ENCODE measurements at regions not wholly inside any gene's neighbourhood (a gene's known extent, or its start where the extent isn't known, plus 50 kb on each side); places are given as distances from the start of the nearest gene placed in this dataset.

- H3K4me1 ChIP-seq, result peaks cover 46% of the 10 kb centered on the region
- TF ChIP-seq CTCF (IDR thresholded peaks at IDR 0.05; ENCODE audit: insufficient read depth in 1 of 2, low read depth in 1 of 2, low read length in 1 of 2, severe bottlenecking in 1 of 2, unreplicated experiment in 1 of 2), result no peak
- intact Hi-C loops (cut with micrococcal nuclease; ENCODE audit: unreplicated experiment), result loop anchor here (2.0 kb wide), 1 partner anchor 72 kb away; no protein-coding TSS in a partner anchor
- no peaks in the 10 kb centered on the region for H3K36me3 ChIP-seq (ENCODE audit: control insufficient read depth, insufficient read depth, low read length)
- CTCF ChIA-PET, result no interaction called here
- POLR2A ChIA-PET, result no interaction called here
- BruUV-seq (replicated peaks), result no TSS peak
- no peak for DNase-seq
- peaks cover 21% of the 10 kb centered on the region for H3K4me1 Mint-ChIP-seq (ENCODE audit: low read depth, unreplicated experiment)
- H3K27me3 Mint-ChIP-seq (ENCODE audit: insufficient read depth, unreplicated experiment), result no peaks in the 10 kb centered on the region
- H3K9me3 ChIP-seq, result no peaks in the 10 kb centered on the region
- no peaks in the 10 kb centered on the region for H3K9me3 Mint-ChIP-seq (ENCODE audit: unreplicated experiment)
- no peaks in the 10 kb centered on the region for H3K27me3 ChIP-seq (replicated peaks; ENCODE audit: control insufficient read depth, insufficient read depth, low read length)
- no peaks in the 10 kb centered on the region for H3K36me3 Mint-ChIP-seq (ENCODE audit: insufficient read depth, unreplicated experiment)
- H3K27ac Mint-ChIP-seq (ENCODE audit: unreplicated experiment), result peak overlapping the region; percentile 55
- H3K4me3 ChIP-seq (ENCODE audit: low read depth, low read length), result no peak overlapping the region
- H3K4me3 Mint-ChIP-seq (ENCODE audit: unreplicated experiment), result no peak overlapping the region
These were observed 89.9 kb upstream of the TBL1XR1 start for GRCh38 chr3:177287231-177287630.

GRCh38 chr3:177290633-177291032, 93.4 kb upstream of the TBL1XR1 start:
- intact Hi-C loops (cut with micrococcal nuclease; ENCODE audit: unreplicated experiment), result no loop called here
- no peak overlapping the region for H3K4me3 ChIP-seq (ENCODE audit: low read depth, low read length)
- no TSS peak for BruUV-seq (replicated peaks)
- H3K27me3 ChIP-seq (replicated peaks; ENCODE audit: control insufficient read depth, insufficient read depth, low read length), result no peaks in the 10 kb centered on the region
- no peak overlapping the region for H3K4me3 Mint-ChIP-seq (ENCODE audit: unreplicated experiment)
- H3K9me3 Mint-ChIP-seq (ENCODE audit: unreplicated experiment), result no peaks in the 10 kb centered on the region
- no peaks in the 10 kb centered on the region for H3K9me3 ChIP-seq
- ChIA-PET POLR2A (no interaction called here), CTCF (no interaction called here)
- peaks cover 37% of the 10 kb centered on the region for H3K4me1 ChIP-seq
- H3K36me3 Mint-ChIP-seq (ENCODE audit: insufficient read depth, unreplicated experiment), result no peaks in the 10 kb centered on the region
- no peaks in the 10 kb centered on the region for H3K36me3 ChIP-seq (ENCODE audit: control insufficient read depth, insufficient read depth, low read length)
- peaks cover 26% of the 10 kb centered on the region for H3K4me1 Mint-ChIP-seq (ENCODE audit: low read depth, unreplicated experiment)
- H3K27ac Mint-ChIP-seq (ENCODE audit: unreplicated experiment), result no peak overlapping the region
- TF ChIP-seq CTCF (IDR thresholded peaks at IDR 0.05; ENCODE audit: insufficient read depth in 1 of 2, low read depth in 1 of 2, low read length in 1 of 2, severe bottlenecking in 1 of 2, unreplicated experiment in 1 of 2), result no peak
- no peak for DNase-seq
- no peaks in the 10 kb centered on the region for H3K27me3 Mint-ChIP-seq (ENCODE audit: insufficient read depth, unreplicated experiment)

DNA sequence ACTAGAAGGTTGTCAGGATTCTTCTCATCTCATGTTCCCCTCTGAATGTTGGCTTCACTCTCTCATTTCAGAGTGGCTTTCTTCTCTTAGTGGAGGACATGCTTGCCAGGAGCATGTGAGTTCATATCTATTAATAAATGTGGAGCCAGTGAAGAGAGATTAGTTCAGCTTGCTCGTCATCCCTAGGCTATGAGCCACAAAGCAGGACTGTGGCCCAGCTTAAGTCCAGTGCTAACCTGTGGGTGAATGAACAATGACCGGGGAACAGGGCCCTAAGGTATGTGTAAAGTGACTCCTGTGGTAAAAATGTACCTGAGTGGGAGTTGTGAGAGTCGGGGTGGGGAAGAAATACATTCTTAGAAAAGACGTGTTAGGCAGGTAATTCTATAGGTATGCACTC, 96.9 kb upstream of the TBL1XR1 start:
- H3K4me3 ChIP-seq (ENCODE audit: low read depth, low read length), result no peak overlapping the region
- no peak for TF ChIP-seq CTCF (IDR thresholded peaks at IDR 0.05; ENCODE audit: insufficient read depth in 1 of 2, low read depth in 1 of 2, low read length in 1 of 2, severe bottlenecking in 1 of 2, unreplicated experiment in 1 of 2)
- DNase-seq, result peak in 1 of 2 experiments; percentile 46
- Mint-ChIP-seq H3K36me3 (ENCODE audit: insufficient read depth, unreplicated experiment) (no peaks in the 10 kb centered on the region), H3K4me1 (ENCODE audit: low read depth, unreplicated experiment) (peaks cover 13% of the 10 kb centered on the region), H3K27me3 (ENCODE audit: insufficient read depth, unreplicated experiment) (no peaks in the 10 kb centered on the region), H3K4me3 (ENCODE audit: unreplicated experiment) (no peak overlapping the region), H3K27ac (ENCODE audit: unreplicated experiment) (peak overlapping the region; percentile 59), H3K9me3 (ENCODE audit: unreplicated experiment) (no peaks in the 10 kb centered on the region)
- ChIA-PET CTCF (interaction anchor here (0.5 kb wide), 1 partner anchor 14 kb away, joined by 3 read pairs; no protein-coding TSS in a partner anchor), POLR2A (no interaction called here)
- H3K36me3 ChIP-seq (ENCODE audit: control insufficient read depth, insufficient read depth, low read length), result no peaks in the 10 kb centered on the region
- intact Hi-C loops (cut with micrococcal nuclease; ENCODE audit: unreplicated experiment), result no loop called here
- H3K4me1 ChIP-seq, result peaks cover 28% of the 10 kb centered on the region
- no TSS peak for BruUV-seq (replicated peaks)
- H3K9me3 ChIP-seq, result no peaks in the 10 kb centered on the region
- H3K27me3 ChIP-seq (replicated peaks; ENCODE audit: control insufficient read depth, insufficient read depth, low read length), result no peaks in the 10 kb centered on the region

Data from Caco-2 (cell line).